HG03571 (cell line): ENCODE measurements at regions not wholly inside any gene's neighbourhood (a gene's known extent, or its start where the extent isn't known, plus 50 kb on each side); places are given as distances from the start of the nearest gene placed in this dataset.

Experiments used
- ATAC-seq: cut with Tn5 transposase; IDR thresholded peaks from one replicate; pipeline ENCODE4 v1.9.1; 2021; ENCODE audit not compliant: unreplicated experiment

GRCh38 chr9:80440724-80441123 lies 869.0 kb downstream of the TLE4 start:
- no peak for ATAC-seq

- no peak for ATAC-seq
These were observed 866.1 kb downstream of the TLE4 start for GRCh38 chr9:80437825-80438224.

DNA sequence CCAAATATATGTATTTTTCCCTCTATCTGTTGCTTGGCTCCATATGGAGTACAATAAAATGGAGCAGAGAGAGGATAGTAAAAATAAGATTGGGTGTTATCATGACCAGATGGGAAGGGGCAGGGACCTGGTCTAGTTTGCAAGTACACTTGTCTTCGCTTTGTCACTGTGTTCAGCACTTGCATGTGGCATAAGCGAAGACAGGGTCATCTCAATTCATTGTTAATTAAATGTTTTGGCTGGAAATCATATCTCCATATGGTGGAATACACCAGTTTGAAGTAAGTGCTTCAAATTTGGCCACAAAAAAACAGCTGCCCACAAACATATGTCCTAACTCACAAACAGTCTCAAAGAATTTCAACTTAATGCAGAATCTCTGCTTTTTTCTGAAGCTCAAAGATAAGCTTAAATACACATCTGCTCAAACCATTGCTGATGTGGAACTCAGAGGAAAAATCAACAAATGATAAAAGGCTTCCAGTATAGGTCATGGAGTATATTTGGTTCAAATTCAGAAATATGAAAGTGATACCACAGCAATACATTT lies 865.4 kb downstream of the TLE4 start:
- ATAC-seq = no peak

GRCh38 chr9:80435591-80435990 lies 863.8 kb downstream of the TLE4 start:
- ATAC-seq = no peak

DNA sequence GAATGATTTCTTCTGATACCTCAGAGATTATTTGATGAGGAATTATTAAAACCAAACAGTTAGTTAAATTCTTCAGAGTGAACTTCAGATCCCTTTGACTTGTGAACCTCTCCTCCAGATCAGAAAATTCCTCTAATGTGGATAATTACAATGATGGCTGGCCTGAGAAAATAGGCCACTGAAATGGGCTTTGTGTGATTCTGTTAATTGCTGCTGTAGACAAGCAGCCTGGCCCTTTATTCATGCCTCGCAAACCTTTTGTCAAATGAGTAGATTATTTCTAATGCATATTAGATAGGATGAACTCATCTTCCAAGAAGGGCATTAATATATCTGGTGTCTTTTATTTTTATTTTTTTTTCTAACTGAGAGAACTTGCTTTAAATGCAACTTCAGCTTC lies 855.2 kb downstream of the TLE4 start:
- ATAC-seq = no peak

GRCh38 chr9:80417211-80417773 lies 845.5 kb downstream of the TLE4 start:
- no peak for ATAC-seq

DNA sequence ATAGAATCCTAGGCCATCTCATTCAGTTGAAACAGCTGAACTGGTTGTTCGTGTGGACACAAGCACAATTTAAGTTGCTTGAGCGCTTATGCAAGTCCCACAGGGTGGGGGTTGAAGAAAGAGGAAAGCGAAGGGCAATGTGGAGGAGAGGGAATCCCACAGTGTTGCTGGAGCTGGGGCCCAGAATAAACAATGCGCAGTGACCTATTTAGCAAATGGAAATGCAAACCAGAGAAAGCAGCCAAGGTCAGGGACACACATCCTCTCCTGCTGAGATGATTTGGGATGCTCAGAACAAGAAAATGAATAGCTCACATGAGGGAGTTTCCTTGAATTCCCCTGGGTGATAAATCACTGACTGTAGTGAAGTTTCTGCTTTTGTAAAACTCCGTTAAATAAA lies 838.3 kb downstream of the TLE4 start:
- ATAC-seq = no peak

- ATAC-seq = no peak
These were observed 835.5 kb downstream of the TLE4 start for GRCh38 chr9:80407220-80407619.

DNA sequence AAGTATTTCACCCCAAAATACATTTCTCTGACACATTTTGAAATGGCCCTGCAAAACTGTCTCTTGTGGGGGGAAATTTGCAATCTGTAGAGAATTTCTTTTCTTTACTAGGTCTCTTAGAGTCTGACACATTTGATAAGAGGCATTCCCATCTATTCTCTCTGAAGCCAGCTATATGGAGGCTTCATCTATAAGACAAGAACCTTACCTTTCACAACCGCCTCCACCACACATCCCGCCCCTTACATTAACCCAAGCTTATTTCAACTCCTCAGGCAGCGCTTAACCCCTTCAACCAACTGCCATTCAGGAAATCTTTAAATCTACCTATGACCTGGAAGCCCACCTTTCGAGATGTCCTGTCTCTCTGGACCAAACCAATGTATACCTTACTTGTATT lies 829.5 kb downstream of the TLE4 start:
- no peak for ATAC-seq

- no peak for ATAC-seq
These were observed 829.0 kb downstream of the TLE4 start for GRCh38 chr9:80400624-80401230.

DNA sequence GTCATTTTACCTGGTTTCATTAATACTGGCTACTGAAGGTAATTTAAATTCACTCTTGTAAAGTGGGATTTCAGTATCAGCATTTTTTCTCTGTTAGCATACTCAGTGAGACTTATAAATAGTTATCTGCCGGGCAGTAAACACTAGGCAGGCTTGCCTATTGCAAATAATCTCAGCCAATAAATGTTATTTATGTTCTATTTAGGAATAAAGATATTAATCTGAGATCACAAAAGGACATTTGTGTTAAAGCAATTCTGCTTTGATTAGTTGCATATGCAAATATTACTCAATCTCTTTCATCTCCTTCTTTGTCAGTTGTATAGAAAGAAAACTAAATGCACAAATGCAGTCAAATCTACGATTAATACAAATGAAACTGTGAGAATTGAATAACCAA lies 827.8 kb downstream of the TLE4 start:
- no peak for ATAC-seq

- no peak for ATAC-seq
These were observed 816.1 kb downstream of the TLE4 start for GRCh38 chr9:80387828-80388227.

DNA sequence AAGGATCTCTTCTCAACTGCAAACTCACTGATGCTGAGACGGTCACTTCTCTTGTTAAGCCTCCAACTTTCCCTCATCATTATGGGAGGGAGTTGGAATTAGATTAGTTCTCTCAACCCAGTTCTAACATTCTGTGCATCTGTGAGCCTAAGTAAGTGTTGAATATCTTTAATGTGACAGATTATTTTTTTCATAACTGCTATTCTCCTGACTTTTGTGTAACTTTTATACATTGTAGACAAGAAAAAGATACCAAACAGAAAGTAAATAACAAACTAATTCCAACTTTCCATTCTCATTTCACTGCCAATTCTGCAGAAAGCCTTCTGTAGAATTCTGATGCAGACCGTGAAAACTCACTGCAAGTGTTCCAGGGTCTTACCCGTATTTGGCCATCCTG lies 813.5 kb downstream of the TLE4 start:
- no peak for ATAC-seq

DNA sequence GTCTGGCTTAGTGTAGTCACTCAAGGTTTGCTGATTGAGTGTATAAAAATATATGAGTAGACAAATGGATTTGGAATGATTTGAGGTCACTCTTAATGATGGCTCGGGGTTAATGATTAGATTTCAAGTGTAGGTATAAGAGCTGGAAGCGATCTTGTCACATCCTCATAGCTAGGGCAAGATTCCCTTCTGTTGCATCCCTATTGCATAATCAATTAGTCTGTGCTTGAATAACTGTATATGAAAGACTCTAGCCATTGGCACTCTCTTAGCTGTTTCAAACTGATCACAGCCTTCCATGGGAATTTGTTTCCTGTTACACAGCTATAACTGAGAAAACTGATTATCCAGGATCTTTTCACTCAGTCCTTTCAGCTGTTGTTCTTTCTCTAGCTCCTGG lies 811.6 kb downstream of the TLE4 start:
- no peak for ATAC-seq

DNA sequence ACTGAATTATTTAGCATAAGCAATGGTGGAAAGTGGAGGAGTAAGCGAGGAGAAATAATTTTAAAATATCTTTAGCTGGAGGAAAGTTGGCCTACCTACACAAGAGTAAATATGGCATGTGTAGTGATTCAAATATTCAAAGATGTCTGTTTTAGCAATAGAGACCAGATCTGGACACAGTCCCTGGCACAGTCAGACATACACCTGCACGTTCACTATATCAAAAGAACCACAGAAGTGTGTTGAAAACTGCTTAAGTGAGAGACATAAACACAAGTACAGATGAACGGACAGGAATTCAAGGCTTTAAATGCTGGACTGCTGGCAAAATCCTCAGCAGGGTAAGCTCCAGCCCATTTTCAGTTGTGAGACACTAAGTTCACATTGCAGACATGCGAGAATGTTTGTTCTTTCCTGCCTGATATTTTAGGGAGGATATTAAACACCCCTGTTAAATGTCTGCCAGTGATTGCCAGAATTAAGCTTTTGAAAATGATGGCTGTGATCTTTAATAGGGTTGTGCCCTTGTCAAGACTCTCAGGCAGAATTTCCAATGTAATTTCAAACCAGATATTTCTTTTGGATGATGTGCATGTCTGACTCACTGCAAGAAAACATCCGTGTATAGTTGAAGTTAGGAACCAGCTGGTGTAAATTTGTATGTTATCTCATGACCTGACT lies 810.6 kb downstream of the TLE4 start:
- no peak for ATAC-seq

DNA sequence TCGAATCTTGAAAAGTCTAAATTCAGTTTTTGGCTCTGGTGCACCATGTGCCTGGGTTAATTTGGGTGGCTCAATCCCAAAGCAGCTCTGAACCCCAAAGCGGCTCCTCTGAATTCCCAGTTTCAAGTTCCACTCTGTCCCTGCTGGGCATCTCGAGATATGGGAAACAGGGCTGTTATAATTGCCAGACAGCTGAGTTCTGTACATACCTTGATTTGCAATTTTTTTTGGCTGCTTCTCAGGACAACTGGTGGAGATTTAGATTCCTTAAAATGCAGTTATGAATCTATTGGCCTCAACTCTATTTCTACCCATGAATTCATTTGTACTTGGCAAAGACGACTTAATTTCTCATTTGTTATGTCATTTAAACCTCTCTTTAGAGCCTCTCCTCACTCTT lies 808.5 kb downstream of the TLE4 start:
- no peak for ATAC-seq

DNA sequence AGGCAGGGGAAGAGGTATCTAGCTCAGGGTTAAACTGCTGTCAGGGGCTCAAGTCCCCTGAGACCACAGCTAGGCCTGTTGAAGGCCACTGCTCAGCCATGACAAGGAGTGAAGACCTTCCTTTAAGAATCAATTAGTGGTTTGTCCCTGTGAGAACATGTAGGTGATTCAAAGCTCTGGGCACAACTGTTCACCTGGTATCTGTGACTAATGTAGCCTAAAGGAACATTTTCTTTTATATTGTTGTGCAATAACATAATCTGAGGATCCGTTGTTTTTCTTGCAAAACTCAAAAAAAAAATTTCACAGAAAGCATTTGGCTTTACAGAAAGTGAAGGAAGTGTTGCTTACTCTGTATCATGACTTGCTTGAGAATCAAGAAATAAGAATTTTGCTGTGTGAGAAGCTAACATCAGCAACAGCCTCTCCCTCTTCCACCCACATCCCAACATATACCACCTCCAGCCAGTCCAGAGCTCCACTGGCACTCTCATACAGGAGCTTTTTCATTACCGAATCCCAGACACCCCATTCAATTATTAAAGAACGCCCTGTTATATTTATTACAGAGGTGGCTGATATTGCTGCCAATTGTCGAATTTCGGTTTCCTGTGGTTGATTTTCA lies 807.0 kb downstream of the TLE4 start:
- no peak for ATAC-seq

- no peak for ATAC-seq
These were observed 804.4 kb downstream of the TLE4 start for GRCh38 chr9:80376180-80376579.

- no peak for ATAC-seq
These were observed 803.7 kb downstream of the TLE4 start for GRCh38 chr9:80375477-80375876.

DNA sequence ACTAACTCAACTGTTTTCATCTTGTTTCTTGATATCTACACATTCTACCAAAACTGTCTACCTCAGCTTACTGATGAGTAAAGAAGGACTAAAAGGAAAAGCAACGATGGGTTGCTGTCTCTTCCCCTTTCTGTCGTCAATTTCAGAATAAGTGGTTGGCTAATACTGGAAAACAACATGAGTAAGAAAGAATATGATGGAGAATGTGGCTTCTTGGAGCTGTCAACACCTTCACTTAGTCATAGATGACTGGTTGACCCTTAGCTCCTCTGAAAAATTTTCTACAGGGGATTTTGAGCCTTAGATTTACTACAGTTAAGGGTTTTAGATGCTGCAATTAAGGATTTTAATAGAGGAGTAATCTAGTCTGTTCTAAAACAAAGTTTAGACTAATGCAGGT lies 797.9 kb downstream of the TLE4 start:
- no peak for ATAC-seq

- no peak for ATAC-seq
These were observed 794.9 kb downstream of the TLE4 start for GRCh38 chr9:80366626-80367025.
